Neuronal stem cell (in vitro differentiated cells): ENCODE measurements at regions not wholly inside any gene's neighbourhood (a gene's known extent, or its start where the extent isn't known, plus 50 kb on each side); places are given as distances from the start of the nearest gene placed in this dataset.

Source experiments
- DNase-seq: peaks from one replicate; pipeline ENCODE4 v3.0.0-alpha.2; 2013; ENCODE audit warnings: low spot score
- H2AFZ ChIP-seq: one replicate; pipeline ENCODE4 v1.6.1; 2013; ENCODE audit warnings: mild to moderate bottlenecking, low read length, inconsistent platforms
- H2AK5ac ChIP-seq: 2 replicates; pipeline ENCODE4 v1.6.1; 2013; ENCODE audit warnings: low read depth, mild to moderate bottlenecking, inconsistent platforms, low read length, moderate library complexity, mixed read lengths
- H2BK120ac ChIP-seq: 2 replicates; pipeline ENCODE4 v1.6.1; 2013; ENCODE audit warnings: low read depth, mild to moderate bottlenecking, inconsistent platforms, low read length, moderate library complexity, mixed read lengths
- H2BK12ac ChIP-seq: one replicate; pipeline ENCODE4 v1.6.1; 2013; ENCODE audit warnings: low read length, inconsistent platforms
- H2BK15ac ChIP-seq: 2 replicates; pipeline ENCODE4 v1.6.1; 2013; ENCODE audit warnings: mild to moderate bottlenecking, low read length, inconsistent platforms, mixed read lengths
- H2BK5ac ChIP-seq: one replicate; pipeline ENCODE4 v1.6.1; 2013; ENCODE audit warnings: inconsistent platforms, mild to moderate bottlenecking, low read length, moderate library complexity
- H3K14ac ChIP-seq: one replicate; pipeline ENCODE4 v1.6.1; 2013; ENCODE audit warnings: low read length, inconsistent platforms
- H3K18ac ChIP-seq: 2 replicates; pipeline ENCODE4 v1.6.1; 2013; ENCODE audit warnings: low read length, inconsistent platforms
- H3K23ac ChIP-seq: 2 replicates; pipeline ENCODE4 v1.6.1; 2013; ENCODE audit warnings: low read depth, mild to moderate bottlenecking, mixed read lengths, low read length, inconsistent platforms; ENCODE audit not compliant: poor library complexity
- H3K27ac ChIP-seq: replicated peaks from 3 replicates; pipeline ENCODE4 v1.5.1; 2013; ENCODE audit warnings: low read length, inconsistent platforms
- H3K27me3 ChIP-seq, 3 experiments: 2 replicates each; pipeline ENCODE4 v1.6.1; 2013; ENCODE audit warnings: low read length in 3 of 3, mild to moderate bottlenecking in 2 of 3, inconsistent platforms in 1 of 3, low read depth in 1 of 3, mixed read lengths in 1 of 3, moderate library complexity in 1 of 3; ENCODE audit not compliant: control insufficient read depth in 3 of 3, insufficient read depth in 3 of 3
- H3K36me3 ChIP-seq, 2 donors: replicated peaks in 1 of 2; 2 replicates each; pipeline ENCODE4 v1.6.1; 2013; ENCODE audit warnings: low read length in 2 of 2; ENCODE audit not compliant: control insufficient read depth in 2 of 2, insufficient read depth in 2 of 2
- H3K4ac ChIP-seq: 2 replicates; pipeline ENCODE4 v1.6.1; 2013; ENCODE audit warnings: inconsistent platforms, mild to moderate bottlenecking, low read length, moderate library complexity
- H3K4me1 ChIP-seq, 2 donors: 1 replicate in 1 of 2; 2 replicates in 1 of 2; pipeline ENCODE4 v1.6.1; 2013; ENCODE audit warnings: low read length in 2 of 2, low read depth in 1 of 2; ENCODE audit not compliant: control insufficient read depth in 2 of 2, insufficient read depth in 1 of 2
- H3K4me2 ChIP-seq: one replicate; pipeline ENCODE4 v1.6.1; 2013; ENCODE audit warnings: mild to moderate bottlenecking, low read length, inconsistent platforms; ENCODE audit not compliant: insufficient read depth, poor library complexity, severe bottlenecking
- H3K4me3 ChIP-seq, 2 donors: 2 replicates each; pipeline ENCODE4 v1.5.1; 2013; ENCODE audit warnings: low read length in 2 of 2, mild to moderate bottlenecking in 2 of 2, inconsistent platforms in 1 of 2, moderate library complexity in 1 of 2
- H3K79me1 ChIP-seq: one replicate; pipeline ENCODE4 v1.6.1; 2013; ENCODE audit warnings: low read depth, mild to moderate bottlenecking, inconsistent platforms, low read length, moderate library complexity
- H3K9ac ChIP-seq: one replicate; pipeline ENCODE4 v1.6.1; 2013; ENCODE audit warnings: mild to moderate bottlenecking, low read depth, low read length, inconsistent platforms; ENCODE audit not compliant: poor library complexity
- H3K9me3 ChIP-seq, 2 donors: replicated peaks in 1 of 2; 2 replicates each; pipeline versions ENCODE3 to v1.6.1; 2013; ENCODE audit warnings: low read length in 2 of 2, mild to moderate bottlenecking in 2 of 2, inconsistent platforms in 1 of 2, low read depth in 1 of 2, mixed read lengths in 1 of 2, moderate library complexity in 1 of 2; ENCODE audit not compliant: control insufficient read depth in 2 of 2, insufficient read depth in 1 of 2
- H4K8ac ChIP-seq: one replicate; pipeline ENCODE4 v1.6.1; 2013; ENCODE audit warnings: low read depth, mild to moderate bottlenecking, inconsistent platforms, low read length, moderate library complexity
- H4K91ac ChIP-seq: one replicate; pipeline ENCODE4 v1.6.1; 2013; ENCODE audit warnings: low read length, low read depth, mild to moderate bottlenecking, inconsistent platforms; ENCODE audit not compliant: poor library complexity
- WGBS, 2 donors: extraction: QIAGEN DNeasy Blood & Tissue Kit; methylation state at CpG; one replicate each; pipeline ENCODE4 v1.1.7; 2013; ENCODE audit warnings: missing lambda C conversion rate in 2 of 2, mixed read lengths in 1 of 2; ENCODE audit not compliant: insufficient read length in 2 of 2, insufficient replicate concordance in 1 of 2; ENCODE audit errors: extremely low coverage in 2 of 2; 5-methylcytosine and 5-hydroxymethylcytosine counted together

DNA sequence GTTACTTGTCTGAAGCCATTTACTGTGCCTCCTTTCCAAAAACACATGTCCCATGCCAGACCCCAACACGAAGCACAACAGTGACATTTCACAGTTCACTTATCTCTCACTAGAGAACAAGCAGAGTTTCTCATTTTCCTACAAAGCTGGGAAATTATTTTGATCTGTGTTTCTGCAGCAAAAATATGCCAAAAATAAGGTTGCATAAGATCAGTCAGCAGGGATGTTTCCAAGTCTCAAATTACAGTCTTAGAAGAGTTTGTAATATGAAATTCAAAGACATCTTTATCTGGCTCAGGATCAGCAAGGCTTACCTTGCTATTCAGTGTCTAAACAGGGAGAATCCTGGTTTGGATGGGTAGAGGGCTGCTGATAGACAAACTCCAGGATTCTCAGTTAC lies 75.5 kb downstream of the GJD2 start:
- H2BK12ac ChIP-seq, result no peak overlapping the region
- H2BK15ac ChIP-seq, result no peak overlapping the region
- H3K36me3 ChIP-seq, result no peaks in the 10 kb centered on the region
- H3K27ac ChIP-seq, result no peak overlapping the region
- H3K4me1 ChIP-seq, result no peaks in the 10 kb centered on the region
- no peak overlapping the region for H3K9ac ChIP-seq
- no peak overlapping the region for H2BK120ac ChIP-seq
- WGBS, 2 donors, result no CpG with 5 or more reads among the region's 1 CpG
- H2AK5ac ChIP-seq, result no peak overlapping the region
- H3K14ac ChIP-seq, result no peak overlapping the region
- no peaks in the 10 kb centered on the region for H3K79me1 ChIP-seq
- no peak overlapping the region for H3K23ac ChIP-seq
- peaks cover 0 to 17% (median 0%) of the 10 kb centered on the region in 3 experiments for H3K27me3 ChIP-seq
- no peak overlapping the region for H3K18ac ChIP-seq
- no peak overlapping the region for H2BK5ac ChIP-seq
- no peak for DNase-seq
- no peak overlapping the region for H4K8ac ChIP-seq
- no peak overlapping the region for H3K4ac ChIP-seq
- H2AFZ ChIP-seq, result no peak overlapping the region
- H4K91ac ChIP-seq, result no peak overlapping the region
- H3K4me3 ChIP-seq, result no peak overlapping the region
- no peak overlapping the region for H3K4me2 ChIP-seq
- no peaks in the 10 kb centered on the region for H3K9me3 ChIP-seq

DNA sequence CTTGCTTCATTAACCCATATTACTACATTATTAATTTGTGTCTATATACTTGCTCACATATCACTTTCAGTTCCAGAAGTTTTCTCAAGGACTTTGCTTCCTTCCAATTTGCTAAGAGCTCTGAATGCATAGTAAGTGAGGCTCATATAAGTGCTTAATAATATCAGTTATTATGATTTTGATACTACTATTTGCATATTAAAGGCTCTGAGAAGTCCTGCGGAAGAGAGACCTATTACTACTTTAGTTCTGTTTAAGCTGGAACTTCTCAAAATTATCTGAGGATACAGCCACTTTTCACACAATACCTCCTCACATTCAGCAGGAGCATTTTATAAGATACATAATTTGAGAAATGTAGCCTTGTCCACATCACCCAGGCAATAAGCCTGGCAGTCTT lies 81.6 kb downstream of the GJD2 start:
- H3K27me3 ChIP-seq, result peaks cover 0 to 13% (median 0%) of the 10 kb centered on the region in 3 experiments
- no peak overlapping the region for H3K27ac ChIP-seq
- no peak overlapping the region for H2BK120ac ChIP-seq
- H3K79me1 ChIP-seq, result no peaks in the 10 kb centered on the region
- no peak overlapping the region for H4K91ac ChIP-seq
- H3K9ac ChIP-seq, result no peak overlapping the region
- DNase-seq, result no peak
- H3K4me3 ChIP-seq, result no peak overlapping the region
- H3K9me3 ChIP-seq, result no peaks in the 10 kb centered on the region
- H3K36me3 ChIP-seq, result no peaks in the 10 kb centered on the region
- no peak overlapping the region for H3K4me2 ChIP-seq
- no peak overlapping the region for H2AK5ac ChIP-seq
- no peak overlapping the region for H4K8ac ChIP-seq
- H2AFZ ChIP-seq, result no peak overlapping the region
- no peak overlapping the region for H2BK15ac ChIP-seq
- H3K14ac ChIP-seq, result no peak overlapping the region
- H3K18ac ChIP-seq, result no peak overlapping the region
- no peak overlapping the region for H3K23ac ChIP-seq
- WGBS, 2 donors, result no CpG with 5 or more reads among the region's 1 CpG
- no peak overlapping the region for H3K4ac ChIP-seq
- H2BK12ac ChIP-seq, result no peak overlapping the region
- H2BK5ac ChIP-seq, result no peak overlapping the region
- no peaks in the 10 kb centered on the region for H3K4me1 ChIP-seq

DNA sequence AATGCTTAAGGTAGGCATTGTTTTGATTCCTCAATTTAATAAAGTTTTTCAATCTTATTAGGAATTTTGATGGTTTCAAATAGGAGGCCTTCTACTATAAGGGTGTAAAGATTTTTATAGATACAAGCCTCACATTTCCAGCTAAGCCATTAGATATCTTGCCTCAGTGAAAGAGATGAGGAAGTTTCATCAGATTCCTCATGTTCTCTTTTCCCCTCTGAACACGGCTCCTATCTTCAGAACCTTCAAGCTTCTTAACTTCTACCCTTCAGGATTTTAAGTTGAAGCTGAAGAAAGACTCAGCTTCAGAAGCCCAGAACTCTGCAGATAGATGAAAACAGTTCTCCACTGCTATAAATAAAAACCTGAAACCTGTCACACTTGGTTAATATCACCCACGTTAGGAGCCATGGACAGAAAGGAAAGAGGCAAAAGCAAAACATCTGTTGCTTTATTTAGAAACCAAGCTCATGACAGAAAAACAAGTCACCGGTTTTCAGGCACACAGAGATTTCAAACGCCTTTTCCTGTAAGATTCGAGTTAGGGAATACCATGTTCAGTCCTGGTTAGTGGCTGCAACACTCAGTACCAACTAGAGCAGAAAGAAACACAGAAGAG lies 82.2 kb upstream of the GOLGA8B start:
- no CpG with 5 or more reads among the region's 5 CpGs for WGBS, 2 donors
- Histone ChIP-seq H3K4me1 (no peaks in the 10 kb centered on the region), H2BK12ac (no peak overlapping the region), H3K4me2 (no peak overlapping the region), H3K23ac (no peak overlapping the region), H2AK5ac (no peak overlapping the region), H3K4me3 (no peak overlapping the region), H2AFZ (no peak overlapping the region), H2BK5ac (no peak overlapping the region), H3K14ac (no peak overlapping the region), H3K36me3 (no peaks in the 10 kb centered on the region), H3K27me3 (peaks cover 0 to 3% (median 0%) of the 10 kb centered on the region in 3 experiments), H3K9me3 (no peaks in the 10 kb centered on the region), H3K27ac (no peak overlapping the region), H2BK15ac (no peak overlapping the region), H3K9ac (no peak overlapping the region), H3K4ac (no peak overlapping the region), H2BK120ac (no peak overlapping the region), H3K79me1 (no peaks in the 10 kb centered on the region), H4K91ac (no peak overlapping the region), H3K18ac (no peak overlapping the region), H4K8ac (no peak overlapping the region)
- DNase-seq, result no peak

DNA sequence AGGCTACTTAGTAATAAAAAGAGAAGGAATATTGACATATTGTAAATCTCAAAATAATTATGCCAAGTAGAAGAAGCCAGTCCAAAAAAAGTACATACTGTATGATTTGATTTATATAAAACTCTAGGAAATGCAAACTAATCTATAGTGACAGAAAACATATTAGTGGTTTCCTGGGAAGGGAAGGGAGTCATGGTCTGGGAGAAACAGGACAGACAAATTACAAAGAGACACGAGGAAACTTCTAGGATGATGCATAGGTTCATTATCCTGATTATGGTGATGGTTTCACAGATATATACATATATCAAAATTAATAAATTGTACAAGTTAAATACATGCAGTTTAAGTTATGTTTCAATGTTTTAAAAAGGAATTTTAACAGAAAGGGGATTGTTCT lies 81.0 kb upstream of the GOLGA8B start:
- Histone ChIP-seq H3K4me3 (no peak overlapping the region), H3K23ac (no peak overlapping the region), H2BK5ac (no peak overlapping the region), H3K27me3 (peaks cover 0 to 6% (median 0%) of the 10 kb centered on the region in 3 experiments), H3K9ac (no peak overlapping the region), H4K91ac (no peak overlapping the region), H3K4me1 (no peaks in the 10 kb centered on the region), H3K14ac (no peak overlapping the region), H2BK15ac (no peak overlapping the region), H3K27ac (no peak overlapping the region), H2AK5ac (no peak overlapping the region), H3K4ac (no peak overlapping the region), H2BK120ac (no peak overlapping the region), H3K18ac (no peak overlapping the region), H2BK12ac (no peak overlapping the region), H3K36me3 (no peaks in the 10 kb centered on the region), H4K8ac (no peak overlapping the region), H3K79me1 (no peaks in the 10 kb centered on the region), H2AFZ (no peak overlapping the region), H3K9me3 (no peaks in the 10 kb centered on the region), H3K4me2 (no peak overlapping the region)
- WGBS, 2 donors, result no CpG with 5 or more reads among the region's 1 CpG
- no peak for DNase-seq
